ENCODE measurements at regions not wholly inside any gene's neighbourhood (a gene's known extent, or its start where the extent isn't known, plus 50 kb on each side); places are given as distances from the start of the nearest gene placed in this dataset.
"Not testable (repeated sequence)": the region's sequence is repeated elsewhere in the genome, so short reads cannot be mapped to it uniquely, and the experiment has no call there.

DNA sequence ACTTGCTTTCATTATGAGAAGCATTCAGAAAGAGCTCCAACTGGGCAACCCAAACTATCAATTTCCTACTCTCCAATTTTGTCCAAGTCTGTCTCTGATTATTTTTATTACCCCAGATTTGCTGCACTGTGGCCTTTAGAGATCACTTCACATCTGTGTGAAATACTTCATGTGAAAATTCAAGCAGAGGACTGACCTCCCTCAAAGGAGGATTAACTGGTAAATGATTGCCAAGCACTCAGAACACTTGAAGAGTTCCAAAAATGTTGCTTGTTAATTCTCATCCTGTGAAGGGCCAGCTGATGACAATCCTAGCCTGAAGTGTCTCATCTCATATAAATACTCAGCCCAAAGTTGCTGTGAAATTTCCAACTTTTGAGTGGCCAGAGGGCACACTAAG, 182.8 kb upstream of the DGKB start:
- no peak overlapping the region for H3K27ac ChIP-seq
- TF ChIP-seq, protein P1, sequence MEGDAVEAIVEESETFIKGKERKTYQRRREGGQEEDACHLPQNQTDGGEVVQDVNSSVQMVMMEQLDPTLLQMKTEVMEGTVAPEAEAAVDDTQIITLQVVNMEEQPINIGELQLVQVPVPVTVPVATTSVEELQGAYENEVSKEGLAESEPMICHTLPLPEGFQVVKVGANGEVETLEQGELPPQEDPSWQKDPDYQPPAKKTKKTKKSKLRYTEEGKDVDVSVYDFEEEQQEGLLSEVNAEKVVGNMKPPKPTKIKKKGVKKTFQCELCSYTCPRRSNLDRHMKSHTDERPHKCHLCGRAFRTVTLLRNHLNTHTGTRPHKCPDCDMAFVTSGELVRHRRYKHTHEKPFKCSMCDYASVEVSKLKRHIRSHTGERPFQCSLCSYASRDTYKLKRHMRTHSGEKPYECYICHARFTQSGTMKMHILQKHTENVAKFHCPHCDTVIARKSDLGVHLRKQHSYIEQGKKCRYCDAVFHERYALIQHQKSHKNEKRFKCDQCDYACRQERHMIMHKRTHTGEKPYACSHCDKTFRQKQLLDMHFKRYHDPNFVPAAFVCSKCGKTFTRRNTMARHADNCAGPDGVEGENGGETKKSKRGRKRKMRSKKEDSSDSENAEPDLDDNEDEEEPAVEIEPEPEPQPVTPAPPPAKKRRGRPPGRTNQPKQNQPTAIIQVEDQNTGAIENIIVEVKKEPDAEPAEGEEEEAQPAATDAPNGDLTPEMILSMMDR (IDR thresholded peaks at IDR 0.05), result no peak
- H3K4me1 ChIP-seq, result no peaks in the 10 kb centered on the region
- intact Hi-C loops (cut with DNase I; ENCODE audit: low total_unique reads), result no loop called here
- no peaks in the 10 kb centered on the region for H3K36me3 ChIP-seq
- no peak overlapping the region for H3K4me3 ChIP-seq
- no peaks in the 10 kb centered on the region for H3K9me3 ChIP-seq
- no peak for DNase-seq
- H3K27me3 ChIP-seq, result no peaks in the 10 kb centered on the region

DNA sequence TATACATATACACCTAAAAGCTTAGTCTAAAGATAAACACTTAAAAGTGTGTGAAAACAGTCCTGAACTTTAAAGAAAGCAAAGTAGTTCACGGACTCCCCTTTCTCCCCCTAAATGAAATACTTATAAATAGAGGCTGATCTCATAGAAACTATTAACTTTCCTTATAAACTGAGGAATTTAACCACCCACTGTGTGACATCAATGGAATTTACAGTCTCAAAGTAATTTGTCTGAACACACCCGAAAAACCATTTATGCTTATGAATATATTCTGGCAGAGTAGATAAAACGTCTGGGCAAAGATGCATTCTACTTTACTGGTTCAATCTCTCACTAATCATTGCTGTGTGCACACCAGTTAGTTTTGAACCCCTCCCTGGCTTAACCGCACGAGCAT, 181.8 kb upstream of the DGKB start:
- TF ChIP-seq, protein P1 (IDR thresholded peaks at IDR 0.05), result no peak
- H3K27me3 ChIP-seq, result no peaks in the 10 kb centered on the region
- H3K36me3 ChIP-seq, result no peaks in the 10 kb centered on the region
- no peaks in the 10 kb centered on the region for H3K4me1 ChIP-seq
- no peak overlapping the region for H3K4me3 ChIP-seq
- H3K9me3 ChIP-seq, result no peaks in the 10 kb centered on the region
- intact Hi-C loops (cut with DNase I; ENCODE audit: low total_unique reads), result no loop called here
- no peak overlapping the region for H3K27ac ChIP-seq
- no peak for DNase-seq

DNA sequence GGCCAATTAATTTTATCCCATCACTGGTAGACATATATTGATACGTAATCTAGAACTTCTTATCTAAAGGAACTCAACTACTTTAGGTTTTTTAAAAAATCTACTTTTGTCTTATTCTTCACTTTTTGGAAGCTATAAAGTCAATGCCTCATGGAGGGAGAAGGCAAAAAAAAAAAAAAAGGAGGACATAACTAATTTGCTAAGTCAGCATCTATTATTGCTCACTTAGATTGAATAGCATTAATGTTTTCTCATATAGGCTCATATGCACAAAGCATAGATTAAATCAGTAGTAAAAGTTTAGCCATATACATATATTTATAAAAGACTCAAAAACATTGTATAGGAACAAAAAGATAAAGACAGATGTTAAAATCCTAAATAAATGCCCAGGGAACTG, 179.3 kb upstream of the DGKB start:
- H3K27me3 ChIP-seq, result no peaks in the 10 kb centered on the region
- intact Hi-C loops (cut with DNase I; ENCODE audit: low total_unique reads), result no loop called here
- TF ChIP-seq, protein P1 (IDR thresholded peaks at IDR 0.05), result no peak
- no peak overlapping the region for H3K27ac ChIP-seq
- H3K4me3 ChIP-seq, result no peak overlapping the region
- no peaks in the 10 kb centered on the region for H3K36me3 ChIP-seq
- no peak for DNase-seq
- no peaks in the 10 kb centered on the region for H3K9me3 ChIP-seq
- no peaks in the 10 kb centered on the region for H3K4me1 ChIP-seq

DNA sequence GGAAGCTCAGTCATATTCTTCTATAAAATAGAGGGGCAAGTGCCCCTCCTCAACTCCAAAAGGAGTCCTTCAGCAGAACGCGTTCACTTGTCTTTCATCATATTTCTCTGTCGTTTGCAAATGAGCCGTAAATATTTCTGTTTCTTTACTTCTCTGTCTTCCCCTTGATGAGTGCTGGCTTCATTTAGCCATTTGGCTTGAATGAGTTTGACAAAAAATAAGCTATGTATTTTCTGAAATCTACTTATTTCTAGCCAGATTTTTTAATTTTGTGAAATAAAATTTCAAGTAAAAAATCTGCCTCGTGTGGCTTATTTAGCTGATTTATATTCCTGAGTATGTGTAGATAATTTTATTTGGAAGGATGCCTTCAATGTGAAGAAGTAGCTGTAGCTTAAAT, 170.8 kb upstream of the DGKB start:
- Histone ChIP-seq H3K36me3 (no peaks in the 10 kb centered on the region), H3K4me1 (no peaks in the 10 kb centered on the region), H3K27ac (no peak overlapping the region), H3K27me3 (no peaks in the 10 kb centered on the region), H3K4me3 (no peak overlapping the region), H3K9me3 (no peaks in the 10 kb centered on the region)
- intact Hi-C loops (cut with DNase I; ENCODE audit: low total_unique reads), result no loop called here
- DNase-seq, result no peak
- TF ChIP-seq, protein P1 (IDR thresholded peaks at IDR 0.05), result no peak

DNA sequence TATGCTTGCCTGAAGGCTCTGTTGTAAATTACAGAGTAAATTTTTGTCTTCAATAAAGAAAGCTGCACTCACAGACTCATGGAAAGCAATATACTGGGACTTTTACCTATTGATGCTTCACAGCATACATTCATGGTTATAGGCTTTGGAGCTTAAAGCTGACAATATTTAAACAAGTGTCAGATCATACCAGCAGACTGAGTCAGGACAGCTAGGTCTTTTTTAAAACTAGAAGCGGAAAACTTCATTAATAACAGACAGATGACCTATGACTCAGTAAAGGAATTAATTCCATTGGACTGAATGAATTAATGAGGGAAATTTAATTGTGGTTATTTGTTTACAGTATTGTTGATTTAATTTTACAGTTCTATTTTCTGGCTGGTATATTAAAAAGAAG, 165.8 kb upstream of the DGKB start:
- Histone ChIP-seq H3K9me3 (no peaks in the 10 kb centered on the region), H3K4me1 (no peaks in the 10 kb centered on the region), H3K27ac (no peak overlapping the region), H3K27me3 (no peaks in the 10 kb centered on the region), H3K36me3 (no peaks in the 10 kb centered on the region), H3K4me3 (no peak overlapping the region)
- TF ChIP-seq, protein P1 (IDR thresholded peaks at IDR 0.05), result no peak
- intact Hi-C loops (cut with DNase I; ENCODE audit: low total_unique reads), result no loop called here
- no peak for DNase-seq

DNA sequence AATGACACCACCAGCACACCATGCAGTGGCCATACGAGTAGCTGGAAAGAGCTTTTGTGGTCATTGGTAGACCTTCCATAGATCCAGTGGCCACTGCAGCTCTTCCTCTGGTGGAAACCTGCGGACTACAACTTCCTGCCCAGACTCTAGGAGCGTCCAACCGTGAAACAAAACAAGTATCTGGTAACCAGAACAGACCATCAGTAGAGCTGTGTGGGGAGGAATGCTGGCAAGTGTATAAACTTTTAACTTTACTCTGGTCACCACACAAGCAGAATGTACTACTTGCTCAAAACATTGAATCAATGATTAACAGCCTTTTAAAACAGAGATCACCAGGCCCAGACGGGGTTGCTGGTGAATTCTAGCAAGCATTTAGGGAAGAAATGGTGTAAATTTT, 154.7 kb upstream of the DGKB start:
- Histone ChIP-seq H3K4me1 (no peaks in the 10 kb centered on the region), H3K27ac (no peak overlapping the region), H3K4me3 (no peak overlapping the region), H3K36me3 (no peaks in the 10 kb centered on the region), H3K27me3 (no peaks in the 10 kb centered on the region), H3K9me3 (no peaks in the 10 kb centered on the region)
- TF ChIP-seq, protein P1 (IDR thresholded peaks at IDR 0.05), result no peak
- intact Hi-C loops (cut with DNase I; ENCODE audit: low total_unique reads), result no loop called here
- no peak for DNase-seq

DNA sequence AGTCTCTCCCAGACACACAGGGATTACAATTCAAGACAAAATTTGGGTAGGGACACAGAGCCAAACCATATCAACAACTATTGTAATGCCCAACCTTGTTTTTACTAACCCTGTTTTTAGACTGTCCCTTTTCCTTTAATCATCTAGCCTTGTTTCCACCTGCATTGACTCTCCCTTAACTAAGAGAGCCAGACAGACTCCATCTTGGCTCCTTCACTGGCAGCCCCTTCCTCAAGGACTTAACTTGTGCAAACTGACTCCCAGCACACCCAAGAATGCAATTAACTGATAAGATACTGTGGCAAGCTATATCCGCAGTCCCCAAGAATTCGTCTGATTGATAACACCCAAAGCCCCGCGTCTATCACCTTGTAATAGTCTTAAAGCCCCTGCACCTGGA, 151.8 kb upstream of the DGKB start:
- H3K4me1 ChIP-seq; H3K27ac ChIP-seq; H3K9me3 ChIP-seq; H3K4me3 ChIP-seq; DNase-seq; H3K36me3 ChIP-seq; H3K27me3 ChIP-seq; intact Hi-C loops (cut with DNase I; ENCODE audit: low total_unique reads): not testable (repeated sequence)

All from tibial artery (tissue), 4 donors.